ENCODE measurements at regions not wholly inside any gene's neighbourhood (a gene's known extent, or its start where the extent isn't known, plus 50 kb on each side); places are given as distances from the start of the nearest gene placed in this dataset.

GRCh38 chr9:91062281-91062680 lies 260.7 kb downstream of the SYK start:
- Mint-ChIP-seq H3K27ac (no peak overlapping the region), H3K9me3 (ENCODE audit: insufficient read depth) (no peaks in the 10 kb centered on the region), H3K27me3 (peaks cover 10% of the 10 kb centered on the region), H3K4me1 (peaks cover 4% of the 10 kb centered on the region), H3K4me3 (no peak overlapping the region)
- Histone ChIP-seq H3K9ac (ENCODE audit: low read length) (no peak overlapping the region), H3K27ac (ENCODE audit: low read length in 2 of 2) (no peak overlapping the region), H3K4me3 (ENCODE audit: control extremely low read depth in 1 of 5, extremely low read depth in 1 of 5, insufficient read depth in 1 of 5, low read depth in 2 of 5, low read length in 4 of 5) (no peak overlapping the region), H3K4me1 (ENCODE audit: control insufficient read depth in 2 of 2, insufficient read depth in 2 of 2, low read length in 2 of 2) (peaks cover 0 to 3% of the 10 kb centered on the region in 2 donors), H3K36me3 (replicated peaks in 1 of 2; ENCODE audit: control extremely low read depth in 1 of 2, control insufficient read depth in 1 of 2, extremely low read depth in 1 of 2, insufficient read depth in 2 of 2, low read length in 1 of 2) (no peaks in the 10 kb centered on the region), H3K79me2 (ENCODE audit: control insufficient read depth, insufficient read depth, low read length) (no peaks in the 10 kb centered on the region), H4K20me1 (ENCODE audit: control insufficient read depth, insufficient read depth, low read length, poor library complexity, severe bottlenecking) (no peaks in the 10 kb centered on the region), H3K27me3 (replicated peaks in 1 of 4; ENCODE audit: control extremely low read depth in 1 of 4, control insufficient read depth in 3 of 4, insufficient read depth in 4 of 4, low read length in 3 of 4) (no peaks in the 10 kb centered on the region), H3K4me2 (replicated peaks; ENCODE audit: low read depth, low read length, poor library complexity, severe bottlenecking) (no peak overlapping the region), H3K9me3 (ENCODE audit: control extremely low read depth in 1 of 3, control insufficient read depth in 2 of 3, insufficient read depth in 1 of 3, low read length in 2 of 3) (no peaks in the 10 kb centered on the region), H2AFZ (ENCODE audit: insufficient read depth, low read depth, low read length, poor library complexity, severe bottlenecking) (no peak overlapping the region)
- 92% methylated on average over 2 of the region's 2 CpGs for WGBS (ENCODE audit: insufficient coverage)
- POLR2A ChIA-PET: no interaction called here
- TF ChIP-seq, protein P1, sequence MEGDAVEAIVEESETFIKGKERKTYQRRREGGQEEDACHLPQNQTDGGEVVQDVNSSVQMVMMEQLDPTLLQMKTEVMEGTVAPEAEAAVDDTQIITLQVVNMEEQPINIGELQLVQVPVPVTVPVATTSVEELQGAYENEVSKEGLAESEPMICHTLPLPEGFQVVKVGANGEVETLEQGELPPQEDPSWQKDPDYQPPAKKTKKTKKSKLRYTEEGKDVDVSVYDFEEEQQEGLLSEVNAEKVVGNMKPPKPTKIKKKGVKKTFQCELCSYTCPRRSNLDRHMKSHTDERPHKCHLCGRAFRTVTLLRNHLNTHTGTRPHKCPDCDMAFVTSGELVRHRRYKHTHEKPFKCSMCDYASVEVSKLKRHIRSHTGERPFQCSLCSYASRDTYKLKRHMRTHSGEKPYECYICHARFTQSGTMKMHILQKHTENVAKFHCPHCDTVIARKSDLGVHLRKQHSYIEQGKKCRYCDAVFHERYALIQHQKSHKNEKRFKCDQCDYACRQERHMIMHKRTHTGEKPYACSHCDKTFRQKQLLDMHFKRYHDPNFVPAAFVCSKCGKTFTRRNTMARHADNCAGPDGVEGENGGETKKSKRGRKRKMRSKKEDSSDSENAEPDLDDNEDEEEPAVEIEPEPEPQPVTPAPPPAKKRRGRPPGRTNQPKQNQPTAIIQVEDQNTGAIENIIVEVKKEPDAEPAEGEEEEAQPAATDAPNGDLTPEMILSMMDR (IDR thresholded peaks at IDR 0.05): no peak
- no peak for TF ChIP-seq EZH2 (IDR thresholded peaks at IDR 0.05; ENCODE audit: borderline replicate concordance, insufficient read depth, low read depth, low read length, poor library complexity, severe bottlenecking)
- DNase-seq: no peak
- CTCF ChIA-PET: no interaction called here
- no peak for ATAC-seq (ENCODE audit: low read depth)
- intact Hi-C loops (cut with micrococcal nuclease): no loop called here

DNA sequence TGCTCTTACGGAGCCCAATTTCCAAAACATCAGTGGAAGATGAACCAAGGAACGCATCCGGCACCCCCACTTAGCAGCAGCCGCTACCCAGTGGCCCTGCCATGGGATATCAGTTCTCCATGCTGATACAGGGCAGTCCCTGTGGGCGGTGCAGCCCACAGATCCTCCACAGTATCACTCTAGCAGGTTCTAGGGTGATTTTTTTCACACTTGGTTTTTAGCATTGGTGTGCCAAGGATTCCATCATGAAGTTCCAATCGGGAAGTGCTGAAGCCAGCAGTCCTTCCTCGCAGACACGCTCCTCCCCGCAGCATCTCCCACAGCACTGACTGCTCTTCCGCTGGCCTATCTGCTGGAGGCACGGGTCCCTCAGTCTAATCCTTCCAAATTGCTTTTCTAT lies 261.9 kb downstream of the SYK start:
- H3K4me1 ChIP-seq (ENCODE audit: control insufficient read depth in 2 of 2, insufficient read depth in 2 of 2, low read length in 2 of 2): peaks cover 0 to 3% of the 10 kb centered on the region in 2 donors
- no peak for DNase-seq
- no peak overlapping the region for H3K4me2 ChIP-seq (replicated peaks; ENCODE audit: low read depth, low read length, poor library complexity, severe bottlenecking)
- H4K20me1 ChIP-seq (ENCODE audit: control insufficient read depth, insufficient read depth, low read length, poor library complexity, severe bottlenecking): no peaks in the 10 kb centered on the region
- Mint-ChIP-seq H3K27ac (no peak overlapping the region), H3K27me3 (peaks cover 10% of the 10 kb centered on the region), H3K4me3 (no peak overlapping the region), H3K4me1 (no peaks in the 10 kb centered on the region), H3K9me3 (ENCODE audit: insufficient read depth) (no peaks in the 10 kb centered on the region)
- H3K36me3 ChIP-seq (replicated peaks in 1 of 2; ENCODE audit: control extremely low read depth in 1 of 2, control insufficient read depth in 1 of 2, extremely low read depth in 1 of 2, insufficient read depth in 2 of 2, low read length in 1 of 2): no peaks in the 10 kb centered on the region
- no peaks in the 10 kb centered on the region for H3K27me3 ChIP-seq (replicated peaks in 1 of 4; ENCODE audit: control extremely low read depth in 1 of 4, control insufficient read depth in 3 of 4, insufficient read depth in 4 of 4, low read length in 3 of 4)
- no peak overlapping the region for H2AFZ ChIP-seq (ENCODE audit: insufficient read depth, low read depth, low read length, poor library complexity, severe bottlenecking)
- intact Hi-C loops (cut with micrococcal nuclease): no loop called here
- no peaks in the 10 kb centered on the region for H3K9me3 ChIP-seq (ENCODE audit: control extremely low read depth in 1 of 3, control insufficient read depth in 2 of 3, insufficient read depth in 1 of 3, low read length in 2 of 3)
- no peak for ATAC-seq (ENCODE audit: low read depth)
- ChIA-PET CTCF (no interaction called here), POLR2A (no interaction called here)
- no peak overlapping the region for H3K4me3 ChIP-seq (ENCODE audit: control extremely low read depth in 1 of 5, extremely low read depth in 1 of 5, insufficient read depth in 1 of 5, low read depth in 2 of 5, low read length in 4 of 5)
- H3K79me2 ChIP-seq (ENCODE audit: control insufficient read depth, insufficient read depth, low read length): no peaks in the 10 kb centered on the region
- H3K9ac ChIP-seq (ENCODE audit: low read length): no peak overlapping the region
- H3K27ac ChIP-seq (ENCODE audit: low read length in 2 of 2): no peak overlapping the region
- WGBS (ENCODE audit: insufficient coverage): 95% methylated on average over 6 of the region's 11 CpGs
- TF ChIP-seq, protein P1 (IDR thresholded peaks at IDR 0.05): no peak
- no peak for TF ChIP-seq EZH2 (IDR thresholded peaks at IDR 0.05; ENCODE audit: borderline replicate concordance, insufficient read depth, low read depth, low read length, poor library complexity, severe bottlenecking)
